Stimulated activated CD8-positive, alpha-beta memory T cell treated with anti-CD3 and anti-CD28 coated beads, Interleukin-12 subunit alpha, Interleukin-12 subunit beta, amount 100 ng/mL, for 1 hour (primary cell): ENCODE measurements at regions not wholly inside any gene's neighbourhood (a gene's known extent, or its start where the extent isn't known, plus 50 kb on each side); places are given as distances from the start of the nearest gene placed in this dataset.
"Not testable (repeated sequence)": the region's sequence is repeated elsewhere in the genome, so short reads cannot be mapped to it uniquely, and the experiment has no call there.

Source experiments
- DNase-seq: peaks from one replicate; pipeline ENCODE4 v3.0.0-alpha.2; 2020; ENCODE audit warnings: low read depth

DNA sequence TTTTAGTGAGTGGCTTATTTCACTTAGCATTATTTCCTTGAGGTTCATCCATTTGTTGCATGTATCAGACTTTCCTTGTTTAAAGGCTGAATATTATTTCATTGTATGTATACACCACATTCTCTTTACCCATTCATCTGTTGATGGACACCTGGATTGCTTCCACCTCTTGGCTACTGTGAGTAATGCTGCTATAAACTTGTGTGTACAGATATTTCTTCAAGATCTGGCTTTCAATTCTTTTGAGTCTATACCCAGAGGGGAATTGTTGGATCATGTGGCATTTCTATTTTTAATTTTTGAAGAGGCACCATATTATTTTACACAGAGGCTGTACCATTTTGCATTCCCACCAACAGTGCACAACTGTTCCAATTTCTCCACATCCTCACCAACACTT is 313.5 kb downstream of the RPLP1 start:
- no peak for DNase-seq

DNA sequence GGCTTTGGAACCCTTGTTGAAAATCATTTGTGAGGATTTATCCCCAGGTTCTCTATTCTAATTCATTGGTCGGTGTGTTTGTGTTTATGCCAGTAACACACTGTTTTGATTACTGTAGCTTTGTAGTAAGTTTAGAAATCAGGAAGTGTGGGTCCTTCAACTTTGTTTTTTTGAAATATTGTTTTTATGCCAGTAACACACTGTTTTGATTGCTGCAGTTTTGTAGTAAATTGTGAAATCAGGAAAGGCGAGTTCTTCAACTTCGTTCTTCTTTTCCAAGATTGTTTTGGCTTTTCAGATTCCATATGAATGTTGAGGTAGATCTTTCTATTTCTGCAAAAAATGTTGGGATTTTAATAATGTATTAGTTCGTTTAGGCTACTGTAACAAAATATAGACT is 314.6 kb downstream of the RPLP1 start:
- no peak for DNase-seq

DNA sequence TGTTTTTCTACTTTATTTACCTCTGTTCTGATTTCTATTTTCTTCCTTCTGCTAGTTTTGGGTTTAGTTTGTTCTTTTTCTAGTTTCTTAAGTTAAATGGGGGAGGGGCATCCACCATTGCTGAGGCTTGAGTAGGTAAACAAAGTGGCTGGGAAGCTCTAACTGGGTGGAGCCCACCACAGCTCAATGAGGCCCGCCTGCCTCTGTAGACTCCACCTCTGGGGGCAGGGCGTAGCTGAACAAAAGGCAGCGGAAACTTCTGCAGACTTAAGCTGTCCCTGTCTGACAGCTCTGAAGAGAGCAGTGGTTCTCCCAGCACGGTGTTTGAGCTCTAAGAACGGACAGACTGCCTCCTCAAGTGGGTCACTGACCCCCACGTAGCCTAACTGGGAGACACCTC is 316.7 kb downstream of the RPLP1 start:
- not testable (repeated sequence) for DNase-seq

DNA sequence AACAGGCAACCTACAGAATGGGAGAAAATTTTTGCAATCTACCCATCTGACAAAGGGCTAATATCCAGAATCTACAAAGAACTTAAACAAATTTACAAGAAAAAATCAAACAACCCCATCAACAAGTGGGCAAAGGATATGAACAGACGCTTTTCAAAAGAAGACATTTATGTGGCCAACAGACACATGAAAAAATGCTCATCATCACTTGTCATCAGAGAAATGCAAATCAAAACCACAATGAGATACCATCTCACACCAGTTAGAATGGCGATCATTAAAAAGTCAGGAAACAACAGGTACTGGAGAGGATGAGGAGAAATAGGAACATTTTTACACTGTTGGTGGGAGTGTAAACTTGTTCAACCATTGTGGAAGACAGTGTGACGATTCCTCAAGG is 321.6 kb downstream of the RPLP1 start:
- not testable (repeated sequence) for DNase-seq

DNA sequence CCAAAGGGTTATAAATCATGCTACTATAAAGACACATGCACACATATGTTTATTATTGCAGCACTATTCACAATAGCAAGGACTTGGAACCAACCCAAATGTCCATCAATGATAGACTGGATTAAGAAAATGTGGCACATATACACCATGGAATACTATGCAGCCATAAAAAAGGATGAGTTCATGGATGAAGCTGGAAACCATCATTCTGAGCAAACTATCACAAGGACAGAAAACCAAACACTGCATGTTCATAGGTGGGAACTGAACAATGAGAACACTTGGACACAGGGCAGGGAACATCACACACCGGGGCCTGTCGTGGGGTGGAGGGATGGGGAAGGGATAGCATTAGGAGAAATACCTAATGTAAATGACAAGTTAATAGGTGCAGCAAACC is 322.1 kb downstream of the RPLP1 start:
- DNase-seq, result not testable (repeated sequence)

DNA sequence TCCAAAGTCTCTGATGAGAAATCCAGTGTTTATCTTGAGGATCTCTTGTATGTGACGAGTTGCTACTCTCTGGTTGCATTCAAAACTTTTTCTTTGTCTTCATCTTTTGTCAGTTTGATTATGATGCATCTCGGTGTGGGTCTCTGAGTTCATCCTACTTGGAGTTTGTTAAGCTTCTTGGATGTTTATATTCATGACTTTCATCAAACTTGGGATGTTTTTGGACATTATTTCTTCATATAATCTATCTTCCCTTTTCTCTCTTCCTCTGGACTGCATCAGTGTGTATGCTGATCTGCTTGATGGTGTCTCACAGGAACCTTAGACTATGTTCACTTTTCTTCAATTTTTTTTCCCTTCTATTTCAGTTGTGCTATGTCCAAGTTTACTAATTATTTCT is 320.4 kb downstream of the TLE3 start:
- DNase-seq, result no peak

DNA sequence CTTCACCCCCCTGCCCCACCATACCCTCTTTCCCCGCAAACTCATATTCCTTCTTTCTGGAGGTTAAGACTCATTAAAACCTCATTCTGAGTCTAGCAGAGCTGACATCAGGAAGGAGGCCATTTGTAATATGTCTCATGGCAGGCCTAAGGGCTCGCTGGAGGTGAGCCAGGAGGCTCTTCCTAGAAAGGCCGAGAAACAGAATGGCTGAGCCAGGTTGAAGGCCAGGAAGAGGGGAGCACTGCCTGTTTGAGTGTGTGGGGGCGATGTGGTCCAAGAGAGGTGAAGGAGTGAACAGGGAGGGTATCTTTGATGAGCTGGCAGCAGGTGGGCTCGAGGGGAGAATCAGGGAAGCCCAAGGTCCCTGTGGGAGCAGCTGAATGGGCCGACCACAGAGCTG is 317.3 kb downstream of the TLE3 start:
- DNase-seq, result no peak

DNA sequence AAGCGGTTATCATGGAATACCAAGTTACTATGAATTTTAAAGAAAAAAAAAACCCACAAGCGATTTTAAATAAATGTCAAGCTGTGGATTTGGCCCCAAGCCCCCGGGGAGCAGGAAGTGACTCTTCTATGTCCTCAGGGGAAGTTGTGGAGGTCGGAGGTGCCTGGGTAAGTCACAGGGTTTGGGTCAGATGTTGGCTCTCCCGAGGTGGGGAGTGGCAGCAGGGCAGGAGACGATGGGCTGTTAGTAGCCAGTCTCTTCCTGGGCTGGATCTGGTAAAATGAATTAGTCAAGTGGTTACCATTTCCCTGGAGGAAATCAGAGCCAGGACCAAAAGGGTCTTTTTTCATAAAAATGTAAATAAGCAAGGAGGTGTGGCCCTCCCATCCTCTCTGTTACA is 316.7 kb downstream of the TLE3 start:
- no peak for DNase-seq

DNA sequence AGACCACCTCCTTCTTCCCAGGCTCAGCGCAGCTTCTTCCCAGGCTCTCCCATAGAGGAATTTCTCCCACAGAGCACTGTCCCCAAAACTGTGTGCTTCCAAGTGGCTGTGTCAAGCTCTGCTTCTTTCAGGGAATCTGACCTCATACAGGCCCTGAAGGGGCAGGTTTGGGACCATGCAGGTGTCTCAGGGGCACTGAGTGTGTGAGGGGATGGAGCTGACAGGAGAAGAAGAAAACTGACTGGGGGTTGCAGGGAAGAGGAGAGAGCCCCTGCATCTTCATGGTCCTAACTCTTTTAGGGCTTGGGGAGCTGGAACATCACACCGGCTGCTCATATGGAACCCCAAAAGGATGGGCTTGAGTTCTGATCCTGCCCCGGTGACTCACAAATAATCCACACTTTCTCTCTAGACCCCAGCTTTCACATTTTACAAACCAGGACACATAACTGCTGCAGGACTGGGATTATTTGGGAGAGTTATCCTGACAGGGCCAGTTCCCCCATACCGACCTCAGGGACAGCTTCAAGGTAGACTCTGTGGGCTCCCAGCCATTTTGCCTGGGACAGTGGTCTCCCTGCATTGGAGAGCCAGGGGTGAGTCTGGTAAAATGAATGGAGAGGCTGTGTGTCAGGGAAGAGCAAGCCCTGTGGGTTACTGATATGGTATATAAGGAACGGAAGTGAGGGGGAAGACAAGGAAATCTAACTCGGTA is 316.1 kb downstream of the TLE3 start:
- DNase-seq, result no peak

DNA sequence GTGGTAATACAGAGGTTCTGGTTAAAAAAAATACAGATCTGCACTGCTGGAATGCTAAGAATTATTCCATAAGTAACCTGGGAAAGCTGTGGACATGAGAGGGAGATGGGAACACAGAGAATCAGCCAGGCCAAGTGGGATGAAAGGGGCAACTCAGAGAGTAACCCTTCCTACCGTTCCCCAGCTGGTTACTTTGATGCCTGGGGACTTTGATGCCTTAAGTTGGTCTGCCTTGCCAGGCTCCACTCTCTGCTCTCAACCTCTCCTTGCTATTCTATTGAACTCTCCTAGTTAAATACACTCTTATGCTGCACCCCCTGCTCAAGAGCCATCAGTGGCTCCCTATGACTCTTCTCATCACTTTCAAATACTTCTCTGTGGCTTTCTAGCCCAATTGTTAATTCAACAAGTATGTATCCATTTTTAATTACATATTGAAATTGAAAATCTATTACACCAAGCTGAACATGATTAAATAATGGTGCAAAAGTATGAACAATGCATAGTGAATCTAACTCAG is 315.5 kb downstream of the TLE3 start:
- no peak for DNase-seq

DNA sequence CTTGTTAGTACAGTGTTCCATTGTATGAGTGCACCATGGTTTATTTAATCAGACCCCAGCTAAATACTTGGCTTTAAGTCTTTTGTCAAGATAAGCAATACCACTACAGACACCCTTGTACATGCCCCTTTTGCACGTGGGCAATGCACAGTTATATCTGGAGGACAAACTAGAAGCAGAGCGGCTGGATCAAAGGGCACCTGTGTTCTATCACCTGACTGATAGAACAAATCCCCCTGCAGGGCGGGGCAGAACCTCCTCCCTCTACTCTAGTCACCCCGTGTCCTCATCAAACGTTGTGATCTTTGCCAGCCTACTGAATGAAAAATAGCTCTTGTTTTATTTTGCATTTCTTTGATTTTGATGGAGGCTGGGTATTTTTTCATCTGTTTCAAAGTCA is 314.9 kb downstream of the TLE3 start:
- no peak for DNase-seq

DNA sequence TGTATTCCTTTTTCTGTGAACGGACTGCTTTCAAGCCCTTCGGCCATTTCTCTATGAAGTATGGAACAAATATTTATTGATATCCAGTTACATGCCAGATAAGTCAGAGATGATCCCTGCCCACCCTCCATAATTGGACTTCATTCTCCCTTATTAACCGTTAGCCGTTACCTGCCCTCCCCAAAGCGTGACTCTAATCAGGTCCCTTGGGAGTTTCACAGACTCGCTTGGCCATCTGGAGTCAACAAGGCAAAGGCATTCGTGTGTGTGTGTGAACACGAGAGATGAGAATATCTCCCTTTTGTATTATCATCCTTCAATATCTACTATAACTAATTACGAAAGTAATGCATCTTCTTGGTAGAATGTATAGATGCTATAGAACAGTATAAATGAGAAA is 314.5 kb downstream of the TLE3 start:
- DNase-seq, result no peak

DNA sequence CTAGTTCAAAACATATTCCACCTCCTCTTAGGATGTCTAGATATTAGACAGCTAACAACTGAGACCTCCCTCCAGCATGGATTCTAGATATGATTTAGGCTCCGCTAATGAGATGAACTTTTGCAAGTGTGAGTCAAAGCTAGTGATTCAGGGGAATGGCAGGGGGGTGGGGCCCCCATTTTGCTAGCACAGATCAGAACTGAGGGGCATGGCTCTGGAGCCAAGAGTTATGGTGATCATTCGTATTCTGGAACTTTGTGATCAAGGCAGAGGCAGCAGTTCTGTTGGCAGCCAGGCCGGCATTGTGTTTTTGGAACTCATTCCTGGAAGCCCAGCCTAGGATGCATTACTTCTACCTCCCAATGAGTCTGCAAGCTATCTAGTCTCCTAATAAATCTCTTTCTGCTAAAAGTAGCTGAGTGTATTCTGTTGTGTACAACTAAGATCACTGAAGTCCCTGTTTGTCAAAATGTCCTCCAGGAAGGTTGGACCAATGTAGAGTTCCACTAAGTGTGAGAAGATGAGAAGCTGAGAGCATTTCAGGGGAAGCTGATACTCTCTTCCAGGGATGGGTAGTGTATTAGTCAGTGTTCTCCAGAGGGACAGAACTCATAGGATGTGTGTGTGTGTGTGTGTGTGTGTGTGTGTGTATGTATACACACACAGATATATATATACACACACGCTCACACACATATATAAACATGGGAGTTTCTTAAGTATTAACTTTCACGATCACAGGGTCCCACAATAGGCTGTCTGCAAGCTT is 312.7 kb downstream of the TLE3 start:
- DNase-seq, result no peak

DNA sequence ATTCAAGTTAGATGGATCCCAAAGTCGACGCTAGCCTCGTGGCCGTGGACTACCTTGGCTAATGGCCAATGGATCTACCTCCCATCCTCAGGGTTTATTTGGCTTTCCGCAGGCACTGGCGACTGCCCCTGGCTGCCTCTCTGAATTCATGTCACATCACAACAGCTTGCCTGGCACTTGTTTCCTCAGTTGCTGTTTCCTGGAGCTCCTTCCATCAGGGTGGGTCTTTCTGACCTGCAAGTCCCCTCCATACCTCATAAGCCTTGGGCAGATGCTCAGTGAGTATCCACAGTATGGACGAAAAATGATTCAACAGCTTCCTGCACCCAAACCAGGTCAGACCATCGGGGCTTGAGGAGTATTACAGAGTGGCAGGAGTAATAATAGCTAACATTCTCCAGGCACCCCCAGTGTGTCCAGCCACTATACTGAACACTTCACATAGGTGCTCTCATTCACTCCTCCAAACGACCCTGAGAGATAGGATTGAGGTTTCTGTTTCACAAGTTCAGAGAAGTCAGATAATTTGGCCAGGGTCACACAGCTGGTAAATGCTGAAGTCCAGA is 311.5 kb downstream of the TLE3 start:
- no peak for DNase-seq

DNA sequence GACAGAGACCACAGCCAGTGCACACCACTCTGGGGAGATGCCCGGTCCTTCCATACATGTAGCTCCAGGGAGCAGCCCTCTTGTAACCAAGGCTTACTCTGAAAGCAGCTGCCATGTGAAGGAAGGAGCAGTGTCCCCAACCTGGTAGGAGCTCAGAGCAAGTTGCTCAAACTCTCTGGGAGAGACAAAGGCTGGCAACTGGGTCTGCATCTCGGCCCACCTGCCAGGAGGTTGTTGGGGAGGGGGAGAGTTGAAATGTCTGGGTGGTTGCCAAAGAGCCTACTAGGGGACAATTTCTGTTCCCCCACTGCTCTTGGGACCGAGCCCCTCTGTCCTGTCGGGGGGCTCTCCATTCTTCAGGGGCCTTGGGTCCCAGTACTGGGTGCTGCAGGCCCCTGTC is 309.9 kb downstream of the TLE3 start:
- DNase-seq, result no peak

DNA sequence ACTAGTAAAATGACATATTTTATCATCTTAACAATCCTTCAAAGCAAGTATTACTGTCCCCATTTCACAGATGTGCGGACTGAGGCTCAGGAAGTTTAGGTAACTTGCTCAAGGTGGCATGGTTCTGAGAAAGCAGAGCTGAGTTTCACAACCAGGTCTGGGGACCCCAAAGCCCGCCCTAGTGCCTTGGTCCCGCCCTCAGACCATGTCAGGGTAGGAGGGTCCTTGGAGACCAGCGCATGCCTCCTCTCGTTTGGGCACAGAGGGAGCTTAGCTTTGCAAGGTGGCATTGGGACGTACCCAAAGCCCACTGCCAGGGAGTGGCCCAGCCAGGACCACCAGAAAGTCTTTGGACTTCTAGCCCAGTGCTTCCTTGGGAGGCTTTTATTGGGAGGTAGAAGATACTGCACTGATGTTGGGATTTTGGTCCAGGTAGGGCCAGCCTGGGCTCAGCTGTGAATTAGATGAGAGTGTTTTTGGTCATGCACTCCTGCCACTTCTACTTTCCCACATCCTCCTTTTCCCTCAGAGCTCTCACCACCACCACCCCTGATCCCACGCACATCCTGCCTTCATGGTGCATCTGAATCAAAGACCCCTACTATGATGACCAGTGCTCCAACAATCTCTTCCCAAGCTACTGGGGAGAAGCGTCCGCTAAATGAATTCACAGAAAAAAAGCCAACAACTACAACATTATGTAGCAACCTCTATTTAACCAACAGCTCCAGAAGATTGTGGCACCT is 307.9 kb downstream of the TLE3 start:
- DNase-seq, result no peak

DNA sequence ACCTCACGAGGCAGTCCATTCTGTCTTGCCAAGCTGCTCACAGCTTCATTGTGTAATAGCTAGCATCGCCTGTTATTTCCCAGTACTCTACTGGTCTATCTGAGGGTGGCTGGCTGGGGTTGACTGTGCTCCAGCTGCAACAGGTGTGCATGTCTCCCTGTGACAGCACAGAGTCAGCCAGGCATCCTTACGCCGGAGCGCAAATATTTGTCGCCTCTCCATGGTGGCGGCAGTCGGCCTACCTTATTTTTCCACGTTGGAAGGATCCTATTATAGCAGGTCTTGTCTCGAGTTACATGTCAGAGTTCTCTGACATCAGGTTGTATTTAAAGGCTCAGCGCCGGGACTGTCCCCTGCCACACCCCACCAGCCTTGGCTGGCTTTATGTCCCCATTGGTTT is 307.1 kb downstream of the TLE3 start:
- DNase-seq, result no peak

DNA sequence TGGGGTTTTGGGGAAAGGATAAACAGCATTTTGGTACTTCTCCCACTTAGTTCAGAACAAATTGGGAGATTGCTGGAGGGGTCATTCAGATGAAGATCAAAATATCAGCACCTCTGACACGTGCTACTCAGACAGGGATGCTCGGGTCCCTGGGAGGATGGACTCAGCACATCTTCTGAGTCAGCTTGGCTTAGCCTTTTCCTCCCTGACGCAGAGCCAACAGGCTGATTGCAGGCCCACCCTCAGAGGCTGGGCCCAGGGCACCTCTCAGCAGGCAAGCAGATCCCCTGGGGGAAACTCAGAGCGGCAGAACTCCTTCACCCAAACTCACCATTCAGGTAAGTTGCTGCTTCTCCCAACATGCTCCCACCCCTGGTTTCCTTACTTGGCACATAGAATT is 304.9 kb downstream of the TLE3 start:
- DNase-seq, result no peak

DNA sequence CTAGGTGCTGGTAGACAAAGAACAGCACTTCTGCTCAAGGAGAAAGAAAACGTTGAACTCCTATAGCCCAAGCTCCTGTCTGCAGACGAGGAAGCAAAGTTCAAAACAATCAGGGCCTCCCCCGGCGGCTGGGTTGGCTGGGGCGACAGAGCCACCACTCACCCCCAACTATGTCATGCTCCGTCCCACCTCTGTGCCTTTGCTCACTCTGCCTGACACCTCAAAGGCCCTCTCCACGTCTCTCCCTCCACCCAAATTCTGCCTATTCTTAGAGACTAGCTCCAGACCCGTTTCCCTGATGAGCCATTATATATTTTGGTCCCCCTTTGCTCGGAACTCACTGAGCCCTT is 304.3 kb downstream of the TLE3 start:
- DNase-seq, result no peak

DNA sequence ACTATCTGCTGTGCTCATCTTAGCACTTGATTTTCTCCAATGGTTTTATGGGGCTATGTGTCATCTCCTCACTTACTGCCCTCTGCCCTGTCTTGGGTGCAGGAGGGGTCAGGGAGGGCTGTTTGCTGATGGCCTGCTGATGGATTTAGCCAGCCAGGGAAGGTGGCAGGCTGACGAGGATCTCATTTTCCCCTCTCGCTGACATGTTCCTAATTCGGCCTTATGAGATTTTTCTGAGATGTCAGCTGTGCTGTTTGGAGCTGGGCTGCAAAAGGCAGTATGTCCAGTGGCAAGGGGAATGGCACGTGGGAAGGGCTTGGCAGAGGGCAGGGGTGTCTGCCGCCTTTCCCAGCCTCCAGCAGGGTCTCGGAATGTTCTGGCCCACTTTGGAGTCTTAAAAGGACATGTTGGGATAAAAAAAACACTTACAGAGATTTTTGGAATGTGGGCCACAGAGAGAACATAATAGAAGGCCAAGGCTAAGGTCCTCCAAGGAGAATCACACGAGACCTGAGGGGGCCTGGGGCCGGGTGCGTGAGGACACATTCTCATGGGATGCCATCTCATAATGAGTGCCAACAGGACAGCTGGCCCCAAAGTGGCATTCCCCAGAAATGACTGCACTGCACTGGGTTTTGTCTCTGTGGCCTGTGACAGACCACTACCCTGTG is 303.8 kb downstream of the TLE3 start:
- no peak for DNase-seq

DNA sequence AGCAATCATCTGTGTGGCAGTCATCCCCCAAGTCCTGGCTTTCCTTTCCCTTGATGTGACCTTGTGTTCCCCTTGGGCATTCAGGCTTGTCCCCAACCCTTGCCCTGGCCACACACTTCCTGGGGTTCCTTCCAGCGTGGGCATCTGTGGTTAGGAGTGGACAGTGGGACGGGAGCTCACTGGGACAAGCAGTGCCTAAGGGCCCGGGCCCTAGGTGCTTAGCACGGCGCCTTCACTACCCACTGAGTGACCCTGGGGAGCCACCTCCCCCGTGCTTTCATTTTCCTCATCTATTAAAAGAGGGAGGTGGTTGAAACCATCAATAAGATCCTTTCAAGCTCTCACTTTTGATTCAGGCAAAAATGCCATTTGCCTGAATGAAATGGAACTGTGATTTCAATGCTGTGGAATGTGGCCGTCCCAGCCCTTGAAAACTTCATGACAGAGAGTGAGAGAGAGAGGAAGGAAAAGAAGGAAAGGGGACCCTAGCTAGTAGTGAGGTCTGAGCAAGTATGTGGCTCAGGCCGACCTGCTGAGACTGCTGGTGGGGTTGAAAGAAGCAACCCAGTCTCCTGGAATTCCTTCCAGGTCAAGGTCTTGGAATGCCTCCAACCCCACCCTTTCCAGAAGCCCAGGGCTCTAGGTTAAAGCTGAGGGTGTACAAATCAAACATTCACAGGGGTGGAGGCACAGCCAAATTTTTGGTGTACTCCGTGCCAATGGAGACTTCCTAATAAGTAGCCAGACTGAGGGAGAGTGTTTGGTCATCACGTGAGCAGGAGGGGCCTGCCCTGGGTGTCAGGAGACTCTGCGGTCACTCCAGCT is 302.9 kb downstream of the TLE3 start:
- DNase-seq, result no peak
